ENCODE measurements at regions not wholly inside any gene's neighbourhood (a gene's known extent, or its start where the extent isn't known, plus 50 kb on each side); places are given as distances from the start of the nearest gene placed in this dataset.
"Not testable (repeated sequence)": the region's sequence is repeated elsewhere in the genome, so short reads cannot be mapped to it uniquely, and the experiment has no call there.

DNA sequence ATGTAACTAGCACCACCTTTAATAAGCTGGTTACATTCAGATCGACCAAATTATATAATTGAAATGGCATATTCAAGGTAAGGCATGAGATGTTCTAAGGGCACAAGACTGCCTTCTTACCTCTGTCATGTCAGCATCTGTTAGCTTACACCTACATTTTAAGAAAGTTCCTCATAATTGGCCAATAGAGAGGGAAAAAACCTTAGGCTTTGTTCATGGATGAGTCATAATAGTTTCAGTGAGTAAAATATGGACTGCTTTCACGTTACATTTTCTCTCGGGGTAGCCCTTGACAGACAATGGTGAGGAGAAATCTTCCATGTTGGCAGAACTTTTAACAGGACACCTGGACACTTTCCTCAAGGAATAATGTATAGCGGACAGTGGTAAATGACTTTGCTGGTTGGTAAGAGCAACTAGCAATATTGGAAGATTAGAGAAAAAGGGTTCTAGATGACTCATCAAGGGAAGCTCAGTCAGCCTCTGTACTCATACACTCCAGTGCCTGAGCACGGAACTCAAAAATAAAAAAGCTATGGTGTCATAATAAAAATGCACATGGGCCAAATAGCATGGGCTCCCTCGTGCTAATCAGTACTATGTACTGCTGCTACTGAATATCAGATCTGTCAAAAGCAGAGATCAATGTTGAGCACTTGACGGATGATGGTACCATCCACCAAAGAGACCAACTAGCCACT, 206.4 kb upstream of the GJE1 start:
- H3K27ac ChIP-seq (ENCODE audit: low read length); H3K4me1 ChIP-seq (ENCODE audit: control insufficient read depth in 1 of 2, insufficient read depth in 2 of 2, low read length in 2 of 2): not testable (repeated sequence)

DNA sequence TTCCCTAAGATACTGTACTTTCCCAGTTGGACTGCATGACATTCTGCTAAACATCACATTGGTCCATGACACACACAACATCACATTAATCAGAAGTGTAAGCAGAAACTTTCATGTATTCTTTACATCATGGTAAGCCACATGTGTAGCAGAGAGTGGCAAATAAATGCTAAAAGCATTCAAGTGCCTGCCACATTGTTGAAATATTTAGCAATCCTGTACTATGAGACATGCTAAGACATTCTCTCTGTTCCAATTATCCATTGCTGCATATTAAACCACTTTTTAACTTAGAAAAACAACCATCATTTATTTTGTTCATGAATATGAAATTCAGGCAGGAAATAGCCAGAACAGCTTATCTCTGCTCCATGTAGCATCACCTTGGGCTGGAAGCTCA, 207.7 kb upstream of the GJE1 start:
- Histone ChIP-seq H3K9me3 (ENCODE audit: control insufficient read depth in 1 of 2, low read length in 2 of 2) (no peaks in the 10 kb centered on the region), H3K27ac (ENCODE audit: low read length) (no peak overlapping the region), H3K27me3 (ENCODE audit: low read depth, low read length) (no peaks in the 10 kb centered on the region), H3K4me1 (ENCODE audit: control insufficient read depth in 1 of 2, insufficient read depth in 2 of 2, low read length in 2 of 2) (no peaks in the 10 kb centered on the region), H3K4me3 (ENCODE audit: low read depth in 1 of 2, low read length in 2 of 2) (no peak overlapping the region), H3K36me3 (ENCODE audit: control insufficient read depth in 1 of 2, insufficient read depth in 2 of 2, low read length in 2 of 2) (no peaks in the 10 kb centered on the region)

More for the DNA sequence above, 206.4 kb upstream of the GJE1 start:
- H3K36me3 ChIP-seq (ENCODE audit: control insufficient read depth in 1 of 2, insufficient read depth in 2 of 2, low read length in 2 of 2); H3K27me3 ChIP-seq (ENCODE audit: low read depth, low read length); H3K4me3 ChIP-seq (ENCODE audit: low read depth in 1 of 2, low read length in 2 of 2); H3K9me3 ChIP-seq (ENCODE audit: control insufficient read depth in 1 of 2, low read length in 2 of 2): not testable (repeated sequence)

DNA sequence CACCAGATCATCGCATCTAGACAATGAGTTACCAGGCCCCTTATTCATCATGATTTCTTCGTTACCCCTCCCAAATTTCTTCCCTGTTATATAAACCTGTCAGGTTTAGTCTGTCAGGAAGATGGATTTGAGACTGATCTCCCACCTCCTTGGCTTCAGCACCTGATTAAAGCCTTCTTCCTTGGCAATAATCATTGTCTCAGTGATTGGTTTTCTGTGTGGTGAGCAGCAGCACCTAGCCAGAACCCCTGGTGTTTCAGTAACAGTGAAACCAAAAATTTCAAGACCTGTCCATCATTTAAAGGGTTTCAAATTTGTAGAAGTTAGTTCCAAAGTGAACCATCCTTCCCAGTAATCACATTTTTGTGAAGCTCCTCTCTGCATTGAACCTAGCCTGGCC, 209.8 kb upstream of the GJE1 start:
- Histone ChIP-seq H3K36me3 (ENCODE audit: control insufficient read depth in 1 of 2, insufficient read depth in 2 of 2, low read length in 2 of 2) (no peaks in the 10 kb centered on the region), H3K4me3 (ENCODE audit: low read depth in 1 of 2, low read length in 2 of 2) (no peak overlapping the region), H3K27ac (ENCODE audit: low read length) (no peak overlapping the region), H3K27me3 (ENCODE audit: low read depth, low read length) (no peaks in the 10 kb centered on the region), H3K9me3 (ENCODE audit: control insufficient read depth in 1 of 2, low read length in 2 of 2) (no peaks in the 10 kb centered on the region), H3K4me1 (ENCODE audit: control insufficient read depth in 1 of 2, insufficient read depth in 2 of 2, low read length in 2 of 2) (no peaks in the 10 kb centered on the region)

DNA sequence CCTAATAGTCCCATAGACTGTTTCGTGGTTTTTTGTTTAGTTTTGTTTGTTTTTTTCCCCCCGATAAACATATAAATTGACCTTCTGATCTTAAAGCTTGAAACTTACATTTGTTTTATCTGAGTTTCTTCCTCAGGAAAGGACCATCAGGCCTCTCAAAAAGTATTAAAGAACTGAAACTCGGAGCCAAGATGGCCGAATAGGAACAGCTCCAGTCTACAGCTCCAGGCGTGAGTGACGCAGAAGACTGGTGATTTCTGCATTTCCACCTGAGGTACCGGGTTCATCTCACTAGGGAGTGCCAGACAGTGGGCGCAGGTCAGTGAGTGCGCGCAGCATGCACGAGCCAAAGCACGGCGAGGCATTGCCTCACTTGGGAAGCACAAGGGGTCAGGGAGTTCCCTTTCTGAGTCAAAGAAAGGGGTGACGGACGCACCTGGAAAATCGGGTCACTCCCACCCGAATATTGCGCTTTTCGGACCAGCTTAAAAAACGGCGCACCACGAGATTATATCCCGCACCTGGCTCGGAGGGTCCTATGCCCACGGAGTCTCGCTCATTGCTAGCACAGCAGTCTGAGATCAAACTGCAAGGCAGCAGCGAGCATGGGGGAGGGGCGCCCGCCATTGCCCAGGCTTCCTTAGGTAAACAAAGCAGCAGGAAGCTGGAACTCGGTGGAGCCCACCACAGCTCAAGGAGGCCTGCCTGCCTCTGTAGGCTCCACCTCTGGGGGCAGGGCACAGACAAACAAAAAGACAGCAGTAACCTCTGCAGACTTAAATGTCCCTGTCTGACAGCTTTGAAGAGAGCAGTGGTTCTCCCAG, 215.8 kb upstream of the GJE1 start:
- H3K4me3 ChIP-seq (ENCODE audit: low read depth in 1 of 2, low read length in 2 of 2); H3K9me3 ChIP-seq (ENCODE audit: control insufficient read depth in 1 of 2, low read length in 2 of 2); H3K36me3 ChIP-seq (ENCODE audit: control insufficient read depth in 1 of 2, insufficient read depth in 2 of 2, low read length in 2 of 2): not testable (repeated sequence)

DNA sequence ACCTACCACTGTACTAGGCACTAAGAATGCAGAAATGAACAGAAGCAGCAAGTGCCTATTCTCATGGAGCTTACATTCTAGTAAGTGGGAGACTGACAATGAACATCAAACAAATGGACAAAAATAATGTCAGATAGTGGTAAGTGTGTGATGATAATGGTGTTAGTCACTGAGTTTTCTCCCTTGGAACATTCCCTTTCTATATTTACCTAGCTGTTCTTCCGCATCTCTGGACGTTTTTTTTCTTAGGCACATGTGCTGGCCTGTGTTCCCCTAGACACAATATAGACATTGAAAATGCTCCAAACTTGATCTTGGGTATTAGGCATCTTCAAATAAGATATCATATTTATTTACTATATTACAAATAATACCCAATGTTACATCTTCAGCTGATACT, 218.1 kb upstream of the GJE1 start:
- Histone ChIP-seq H3K4me3 (ENCODE audit: low read depth in 1 of 2, low read length in 2 of 2) (no peak overlapping the region), H3K9me3 (ENCODE audit: control insufficient read depth in 1 of 2, low read length in 2 of 2) (no peaks in the 10 kb centered on the region), H3K27me3 (ENCODE audit: low read depth, low read length) (no peaks in the 10 kb centered on the region), H3K4me1 (ENCODE audit: control insufficient read depth in 1 of 2, insufficient read depth in 2 of 2, low read length in 2 of 2) (no peaks in the 10 kb centered on the region), H3K36me3 (ENCODE audit: control insufficient read depth in 1 of 2, insufficient read depth in 2 of 2, low read length in 2 of 2) (no peaks in the 10 kb centered on the region), H3K27ac (ENCODE audit: low read length) (no peak overlapping the region)

More for the DNA sequence above, 215.8 kb upstream of the GJE1 start:
- H3K27me3 ChIP-seq (ENCODE audit: low read depth, low read length); H3K4me1 ChIP-seq (ENCODE audit: control insufficient read depth in 1 of 2, insufficient read depth in 2 of 2, low read length in 2 of 2); H3K27ac ChIP-seq (ENCODE audit: low read length): not testable (repeated sequence)

DNA sequence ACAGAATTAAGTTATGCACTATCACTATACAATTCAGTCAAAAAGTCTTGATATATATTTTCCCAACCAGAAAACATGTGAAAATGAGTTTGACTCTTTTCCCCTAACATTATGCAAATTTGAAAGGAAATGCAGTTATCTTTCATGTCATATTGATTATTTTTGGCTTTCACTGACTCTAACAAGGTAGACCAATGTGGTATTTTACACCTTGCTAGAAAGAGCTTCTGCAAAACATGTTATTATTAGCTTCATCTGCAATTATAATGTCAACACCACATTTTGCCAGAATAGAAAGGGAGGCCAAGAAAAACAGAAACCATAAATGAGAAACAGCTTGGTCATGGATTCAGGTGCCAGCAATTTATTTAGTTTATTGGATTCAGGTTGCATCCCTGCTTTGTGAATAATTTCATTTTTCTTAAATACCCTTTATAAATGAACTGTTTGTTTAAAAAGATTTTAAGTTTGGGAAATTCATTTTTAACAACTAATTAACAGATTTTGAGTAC, 226.1 kb upstream of the GJE1 start:
- Histone ChIP-seq H3K27ac (ENCODE audit: low read length) (no peak overlapping the region), H3K27me3 (ENCODE audit: low read depth, low read length) (no peaks in the 10 kb centered on the region), H3K4me1 (ENCODE audit: control insufficient read depth in 1 of 2, insufficient read depth in 2 of 2, low read length in 2 of 2) (no peaks in the 10 kb centered on the region), H3K4me3 (ENCODE audit: low read depth in 1 of 2, low read length in 2 of 2) (no peak overlapping the region), H3K36me3 (ENCODE audit: control insufficient read depth in 1 of 2, insufficient read depth in 2 of 2, low read length in 2 of 2) (no peaks in the 10 kb centered on the region), H3K9me3 (ENCODE audit: control insufficient read depth in 1 of 2, low read length in 2 of 2) (no peaks in the 10 kb centered on the region)

DNA sequence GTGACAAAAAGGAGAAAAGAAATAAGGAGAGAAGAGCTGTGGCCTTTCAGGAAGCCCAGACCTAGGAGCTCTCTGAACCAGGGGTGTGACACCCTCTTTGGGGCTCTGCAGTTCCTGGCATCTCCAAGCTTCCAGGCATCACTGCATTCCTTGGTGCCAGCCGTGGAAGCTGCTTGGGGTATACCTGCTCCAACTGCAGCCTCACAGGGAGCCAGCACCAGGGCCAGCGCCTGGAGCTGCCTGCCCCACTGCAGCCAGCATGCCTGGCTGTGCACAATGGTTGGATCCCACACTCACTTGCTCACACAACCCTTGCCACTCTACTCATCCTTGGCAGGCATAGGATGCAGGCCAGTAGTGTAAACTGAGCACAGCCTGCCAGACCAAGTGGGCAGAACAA, 242.1 kb upstream of the GJE1 start:
- peaks cover 0 to 3% of the 10 kb centered on the region in 2 donors for H3K4me1 ChIP-seq (ENCODE audit: control insufficient read depth in 1 of 2, insufficient read depth in 2 of 2, low read length in 2 of 2)
- no peak overlapping the region for H3K4me3 ChIP-seq (ENCODE audit: low read depth in 1 of 2, low read length in 2 of 2)
- H3K9me3 ChIP-seq (ENCODE audit: control insufficient read depth in 1 of 2, low read length in 2 of 2), result no peaks in the 10 kb centered on the region
- H3K36me3 ChIP-seq (ENCODE audit: control insufficient read depth in 1 of 2, insufficient read depth in 2 of 2, low read length in 2 of 2), result no peaks in the 10 kb centered on the region
- H3K27ac ChIP-seq (ENCODE audit: low read length), result no peak overlapping the region
- H3K27me3 ChIP-seq (ENCODE audit: low read depth, low read length), result no peaks in the 10 kb centered on the region

DNA sequence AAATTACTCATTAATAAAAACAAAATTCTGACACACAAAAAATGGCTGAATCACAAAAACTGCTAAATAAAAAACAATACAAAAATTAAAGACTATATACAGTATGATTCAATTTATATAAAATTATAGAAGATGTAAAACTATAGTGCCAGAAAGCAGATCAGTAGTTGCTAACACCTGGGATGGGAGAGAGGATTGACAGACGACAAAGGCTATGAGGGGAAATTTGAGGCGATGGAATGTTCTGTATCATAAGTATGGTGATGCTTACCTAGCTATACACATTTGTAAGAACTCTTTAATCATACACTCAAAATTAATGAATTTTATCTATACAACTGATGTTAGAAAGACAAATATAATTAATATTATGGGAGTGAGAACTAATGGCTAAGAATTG, 247.9 kb upstream of the GJE1 start:
- peaks cover 0 to 5% of the 10 kb centered on the region in 2 donors for H3K9me3 ChIP-seq (ENCODE audit: control insufficient read depth in 1 of 2, low read length in 2 of 2)
- no peaks in the 10 kb centered on the region for H3K27me3 ChIP-seq (ENCODE audit: low read depth, low read length)
- no peak overlapping the region for H3K27ac ChIP-seq (ENCODE audit: low read length)
- no peaks in the 10 kb centered on the region for H3K4me1 ChIP-seq (ENCODE audit: control insufficient read depth in 1 of 2, insufficient read depth in 2 of 2, low read length in 2 of 2)
- no peaks in the 10 kb centered on the region for H3K36me3 ChIP-seq (ENCODE audit: control insufficient read depth in 1 of 2, insufficient read depth in 2 of 2, low read length in 2 of 2)
- H3K4me3 ChIP-seq (ENCODE audit: low read depth in 1 of 2, low read length in 2 of 2), result no peak overlapping the region

DNA sequence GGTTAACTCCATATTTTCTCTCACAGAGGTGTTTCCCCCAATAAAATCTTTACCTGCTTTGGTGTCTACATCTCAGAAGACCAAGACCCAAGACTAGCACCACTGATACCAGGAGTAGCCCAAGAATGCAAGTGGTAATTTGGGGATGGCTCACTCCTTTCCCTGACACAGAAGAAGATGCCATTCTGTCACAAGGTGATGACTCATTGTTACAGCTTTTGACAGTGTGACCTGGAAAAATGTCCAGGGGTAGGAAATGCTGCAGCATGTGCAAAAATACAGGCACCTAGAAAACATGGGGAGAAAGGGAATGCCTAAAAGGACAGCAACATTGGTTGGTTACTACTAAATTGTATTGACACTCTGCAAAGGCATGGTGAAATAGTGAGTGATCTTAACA, 254.0 kb upstream of the GJE1 start:
- H3K27ac ChIP-seq (ENCODE audit: low read length), result no peak overlapping the region
- H3K4me1 ChIP-seq (ENCODE audit: control insufficient read depth in 1 of 2, insufficient read depth in 2 of 2, low read length in 2 of 2), result no peaks in the 10 kb centered on the region
- H3K27me3 ChIP-seq (ENCODE audit: low read depth, low read length), result no peaks in the 10 kb centered on the region
- no peaks in the 10 kb centered on the region for H3K9me3 ChIP-seq (ENCODE audit: control insufficient read depth in 1 of 2, low read length in 2 of 2)
- no peak overlapping the region for H3K4me3 ChIP-seq (ENCODE audit: low read depth in 1 of 2, low read length in 2 of 2)
- H3K36me3 ChIP-seq (ENCODE audit: control insufficient read depth in 1 of 2, insufficient read depth in 2 of 2, low read length in 2 of 2), result no peaks in the 10 kb centered on the region

DNA sequence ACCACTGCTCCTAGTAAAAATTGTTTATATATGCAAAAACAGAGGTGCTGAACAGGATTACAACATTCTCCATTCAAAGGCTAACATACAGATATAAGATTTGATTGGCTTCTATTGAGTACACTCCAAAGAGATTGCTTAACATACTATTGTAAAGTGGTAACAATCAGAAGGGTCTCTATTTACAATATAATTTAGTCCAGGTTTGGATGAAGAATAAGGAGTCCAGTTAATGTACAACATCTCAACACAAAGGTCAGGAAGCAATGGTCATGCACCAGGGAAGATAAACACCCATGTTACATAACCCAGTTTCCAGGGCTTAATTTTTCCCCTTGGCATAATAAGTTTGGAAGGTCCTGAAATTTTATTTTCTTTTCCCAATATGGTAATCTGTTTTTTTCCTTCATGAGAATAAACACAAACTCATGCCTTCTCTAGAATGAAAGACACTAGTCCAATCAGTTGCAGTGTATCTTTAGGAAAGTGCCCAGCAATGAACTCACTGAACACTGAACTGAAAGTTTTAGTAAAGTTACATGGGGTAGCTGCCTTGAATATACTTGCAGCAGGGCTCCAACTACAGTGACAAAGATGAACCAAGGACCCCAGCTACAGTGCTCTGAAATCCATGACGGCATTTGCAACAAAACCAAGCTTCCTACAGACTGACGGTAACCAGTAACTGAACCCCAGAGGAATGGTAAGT, 255.3 kb upstream of the GJE1 start:
- Histone ChIP-seq H3K27ac (ENCODE audit: low read length) (no peak overlapping the region), H3K4me1 (ENCODE audit: control insufficient read depth in 1 of 2, insufficient read depth in 2 of 2, low read length in 2 of 2) (no peaks in the 10 kb centered on the region), H3K36me3 (ENCODE audit: control insufficient read depth in 1 of 2, insufficient read depth in 2 of 2, low read length in 2 of 2) (no peaks in the 10 kb centered on the region), H3K9me3 (ENCODE audit: control insufficient read depth in 1 of 2, low read length in 2 of 2) (no peaks in the 10 kb centered on the region), H3K4me3 (ENCODE audit: low read depth in 1 of 2, low read length in 2 of 2) (no peak overlapping the region), H3K27me3 (ENCODE audit: low read depth, low read length) (no peaks in the 10 kb centered on the region)

DNA sequence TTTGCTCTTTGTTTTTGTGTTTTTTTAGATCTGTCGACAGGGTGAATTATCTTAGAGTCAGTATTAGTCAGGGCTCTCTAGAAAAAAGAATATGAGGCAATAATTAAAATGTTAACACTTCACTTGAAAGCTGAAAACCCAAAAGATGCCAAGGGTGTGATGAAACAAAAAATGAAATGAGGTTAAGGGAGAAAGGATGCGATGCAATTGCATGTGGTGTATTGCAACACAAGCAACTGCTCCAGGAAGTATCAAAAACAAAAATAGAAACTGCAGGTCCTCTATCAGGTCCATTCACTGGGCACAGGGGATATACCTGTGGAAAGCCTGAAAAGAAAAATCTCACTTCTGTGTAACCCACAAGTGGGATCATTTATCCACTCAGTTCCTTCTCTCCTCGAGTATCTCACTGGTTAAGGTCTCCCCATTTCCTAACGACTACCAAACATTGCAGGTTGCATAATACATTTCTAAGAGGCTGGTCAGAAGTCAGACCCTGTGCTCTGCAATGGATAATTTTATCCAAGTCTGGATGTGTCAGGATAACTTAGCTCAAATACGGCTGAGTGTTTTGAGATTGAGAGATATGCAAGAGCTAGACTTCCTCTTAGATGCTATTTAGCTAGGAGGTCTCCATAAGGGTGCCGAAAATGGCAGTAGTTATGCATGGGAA, 257.7 kb upstream of the GJE1 start:
- H3K9me3 ChIP-seq (ENCODE audit: control insufficient read depth in 1 of 2, low read length in 2 of 2), result no peaks in the 10 kb centered on the region
- H3K4me1 ChIP-seq (ENCODE audit: control insufficient read depth in 1 of 2, insufficient read depth in 2 of 2, low read length in 2 of 2), result no peaks in the 10 kb centered on the region
- H3K27ac ChIP-seq (ENCODE audit: low read length), result no peak overlapping the region
- H3K36me3 ChIP-seq (ENCODE audit: control insufficient read depth in 1 of 2, insufficient read depth in 2 of 2, low read length in 2 of 2), result no peaks in the 10 kb centered on the region
- H3K27me3 ChIP-seq (ENCODE audit: low read depth, low read length), result no peaks in the 10 kb centered on the region
- H3K4me3 ChIP-seq (ENCODE audit: low read depth in 1 of 2, low read length in 2 of 2), result no peak overlapping the region
